Fibroblast of skin of left biceps (primary cell): ENCODE measurements at regions not wholly inside any gene's neighbourhood (a gene's known extent, or its start where the extent isn't known, plus 50 kb on each side); places are given as distances from the start of the nearest gene placed in this dataset.
"Not testable (repeated sequence)": the region's sequence is repeated elsewhere in the genome, so short reads cannot be mapped to it uniquely, and the experiment has no call there.

Experiments
- DNase-seq, 2 experiments: peaks; one replicate each; pipeline ENCODE4 v3.0.0-alpha.2; 2013; ENCODE audit warnings: low read depth in 2 of 2

GRCh38 chr3:176870451-176870850 lies 326.8 kb downstream of the TBL1XR1 start:
- DNase-seq: no peak

GRCh38 chr3:176867681-176868663 lies 329.3 kb downstream of the TBL1XR1 start:
- no peak for DNase-seq

GRCh38 chr3:176861137-176861536 lies 336.1 kb downstream of the TBL1XR1 start:
- DNase-seq: no peak

GRCh38 chr3:176856721-176857120 lies 340.6 kb downstream of the TBL1XR1 start:
- DNase-seq: no peak

- DNase-seq: no peak
These were observed 341.3 kb downstream of the TBL1XR1 start for GRCh38 chr3:176855901-176856486.

GRCh38 chr3:176855213-176855612 lies 342.1 kb downstream of the TBL1XR1 start:
- DNase-seq: no peak

GRCh38 chr3:176850498-176850897 lies 346.8 kb downstream of the TBL1XR1 start:
- no peak for DNase-seq

GRCh38 chr3:176848431-176849214 lies 348.7 kb downstream of the TBL1XR1 start:
- DNase-seq: no peak

GRCh38 chr3:176842914-176843313 lies 354.4 kb downstream of the TBL1XR1 start:
- DNase-seq: no peak

- DNase-seq: no peak
These were observed 356.5 kb downstream of the TBL1XR1 start for GRCh38 chr3:176840641-176841286.

- peak in 1 of 2 experiments; percentile 1 for DNase-seq
These were observed 357.4 kb downstream of the TBL1XR1 start for GRCh38 chr3:176839901-176840300.

GRCh38 chr3:176839466-176839865 lies 357.8 kb downstream of the TBL1XR1 start:
- no peak for DNase-seq

GRCh38 chr3:176827244-176827643 lies 370.0 kb downstream of the TBL1XR1 start:
- DNase-seq: not testable (repeated sequence)

GRCh38 chr3:176824811-176825210 lies 372.5 kb downstream of the TBL1XR1 start:
- DNase-seq: no peak

- no peak for DNase-seq
These were observed 376.5 kb downstream of the TBL1XR1 start for GRCh38 chr3:176820764-176821163.

- no peak for DNase-seq
These were observed 380.3 kb downstream of the TBL1XR1 start for GRCh38 chr3:176816937-176817336.

- peak; percentile 5 to 6 for DNase-seq
These were observed 383.0 kb downstream of the TBL1XR1 start for GRCh38 chr3:176814285-176814684.

- no peak for DNase-seq
These were observed 389.3 kb downstream of the TBL1XR1 start for GRCh38 chr3:176807938-176808337.

- DNase-seq: no peak
These were observed 397.6 kb downstream of the TBL1XR1 start for GRCh38 chr3:176799675-176800074.

- DNase-seq: no peak
These were observed 398.6 kb downstream of the TBL1XR1 start for GRCh38 chr3:176798680-176799079.

GRCh38 chr3:176796371-176796770 lies 400.9 kb downstream of the TBL1XR1 start:
- DNase-seq: peak; percentile 4 to 7

GRCh38 chr3:176795891-176796290 lies 401.4 kb downstream of the TBL1XR1 start:
- no peak for DNase-seq
